Suprapubic skin (tissue), 3 donors: ENCODE measurements at regions not wholly inside any gene's neighbourhood (a gene's known extent, or its start where the extent isn't known, plus 50 kb on each side); places are given as distances from the start of the nearest gene placed in this dataset.

Experiments used
- EP300 ChIP-seq: sonication (generic); formaldehyde crosslinking; IDR thresholded peaks from one replicate; pipeline ENCODE4 v1.6.1; 2017; ENCODE audit warnings: antibody characterized with exemption
- POLR2A ChIP-seq, 2 donors: fragments of 450-650 bp; IDR thresholded peaks; one replicate each; pipeline ENCODE4 v1.6.1; 2017; ENCODE audit warnings: antibody characterized with exemption in 2 of 2, mild to moderate bottlenecking in 2 of 2, moderate library complexity in 2 of 2
- TF ChIP-seq, protein P1 (sequence below), 2 donors: fragments of 200-600 bp in 1 of 2; fragments of 450-650 bp in 1 of 2; sonication (generic) in 1 of 2; IDR thresholded peaks; one replicate each; pipeline ENCODE4 v1.5.1; 2016 to 2019; ENCODE audit warnings: antibody characterized with exemption in 2 of 2, mild to moderate bottlenecking in 1 of 2, moderate library complexity in 1 of 2

GRCh38 chr2:223460774-223461211 is 141.4 kb downstream of the SCG2 start:
- no peak for TF ChIP-seq POLR2A (IDR thresholded peaks at IDR 0.05)
- TF ChIP-seq, protein P1, sequence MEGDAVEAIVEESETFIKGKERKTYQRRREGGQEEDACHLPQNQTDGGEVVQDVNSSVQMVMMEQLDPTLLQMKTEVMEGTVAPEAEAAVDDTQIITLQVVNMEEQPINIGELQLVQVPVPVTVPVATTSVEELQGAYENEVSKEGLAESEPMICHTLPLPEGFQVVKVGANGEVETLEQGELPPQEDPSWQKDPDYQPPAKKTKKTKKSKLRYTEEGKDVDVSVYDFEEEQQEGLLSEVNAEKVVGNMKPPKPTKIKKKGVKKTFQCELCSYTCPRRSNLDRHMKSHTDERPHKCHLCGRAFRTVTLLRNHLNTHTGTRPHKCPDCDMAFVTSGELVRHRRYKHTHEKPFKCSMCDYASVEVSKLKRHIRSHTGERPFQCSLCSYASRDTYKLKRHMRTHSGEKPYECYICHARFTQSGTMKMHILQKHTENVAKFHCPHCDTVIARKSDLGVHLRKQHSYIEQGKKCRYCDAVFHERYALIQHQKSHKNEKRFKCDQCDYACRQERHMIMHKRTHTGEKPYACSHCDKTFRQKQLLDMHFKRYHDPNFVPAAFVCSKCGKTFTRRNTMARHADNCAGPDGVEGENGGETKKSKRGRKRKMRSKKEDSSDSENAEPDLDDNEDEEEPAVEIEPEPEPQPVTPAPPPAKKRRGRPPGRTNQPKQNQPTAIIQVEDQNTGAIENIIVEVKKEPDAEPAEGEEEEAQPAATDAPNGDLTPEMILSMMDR (IDR thresholded peaks at IDR 0.05) = no peak
- no peak for TF ChIP-seq EP300
